ENCODE measurements at regions not wholly inside any gene's neighbourhood (a gene's known extent, or its start where the extent isn't known, plus 50 kb on each side); places are given as distances from the start of the nearest gene placed in this dataset.

GRCh38 chr15:23760024-23760423 is 72.9 kb upstream of the NDN start:
- Histone ChIP-seq H3K18ac (ENCODE audit: insufficient read length, low read depth, low read length) (no peak overlapping the region), H2BK12ac (ENCODE audit: insufficient read length, low read depth, low read length) (no peak overlapping the region), H3K23ac (ENCODE audit: insufficient read length, low read depth, low read length) (no peak overlapping the region), H3K79me2 (ENCODE audit: insufficient read depth, low read length) (no peaks in the 10 kb centered on the region), H3K23me2 (ENCODE audit: insufficient read length, low read depth, low read length, poor library complexity, severe bottlenecking) (no peaks in the 10 kb centered on the region), H2BK15ac (ENCODE audit: low read depth, low read length) (no peak overlapping the region), H3K4ac (ENCODE audit: low read depth, low read length) (no peak overlapping the region), H4K91ac (ENCODE audit: insufficient read length, low read depth, low read length) (no peak overlapping the region), H3T11ph (ENCODE audit: low read length) (no peak overlapping the region), H2AFZ (ENCODE audit: low read length) (no peak overlapping the region), H2BK120ac (ENCODE audit: low read depth, low read length, poor library complexity, severe bottlenecking) (no peak overlapping the region), H2AK5ac (ENCODE audit: insufficient read length, low read length) (no peak overlapping the region), H2BK5ac (ENCODE audit: insufficient read length, low read length) (no peak overlapping the region), H3K27me3 (ENCODE audit: insufficient read depth, low read length) (no peaks in the 10 kb centered on the region), H4K8ac (replicated peaks; ENCODE audit: insufficient read length, low read depth, low read length) (no peak overlapping the region), H3K9ac (ENCODE audit: extremely low read depth, insufficient read length, low read length) (no peak overlapping the region), H3K4me2 (ENCODE audit: insufficient read depth, insufficient read length, low read length) (no peak overlapping the region), H3K79me1 (ENCODE audit: insufficient read depth, low read depth, low read length, poor library complexity, severe bottlenecking) (no peaks in the 10 kb centered on the region), H3K27ac (ENCODE audit: insufficient read length, low read depth, low read length) (no peak overlapping the region), H2BK20ac (ENCODE audit: low read depth, low read length, poor library complexity, severe bottlenecking) (no peak overlapping the region), H3K9me3 (ENCODE audit: control insufficient read depth, low read depth, low read length) (peaks cover 71% of the 10 kb centered on the region), H3K4me1 (ENCODE audit: insufficient read depth, low read length) (no peaks in the 10 kb centered on the region), H4K5ac (ENCODE audit: insufficient read length, low read depth, low read length) (no peak overlapping the region), H3K56ac (ENCODE audit: insufficient read length, low read depth, low read length) (no peak overlapping the region), H3K14ac (ENCODE audit: insufficient read depth, low read length) (no peak overlapping the region), H4K20me1 (ENCODE audit: control insufficient read depth, insufficient read depth, insufficient read length) (no peaks in the 10 kb centered on the region)
- TF ChIP-seq CTCF (conservative IDR thresholded peaks at IDR 0.05), result peak; percentile 43; the same call in 2 of the 3 replicates
- Mint-ChIP-seq H3K9me3 (peaks cover 82 to 89% of the 10 kb centered on the region in 2 experiments), H3K27me3 (ENCODE audit: low read depth) (no peaks in the 10 kb centered on the region; the same call in none of the 2 replicates), H3K27ac (no peak overlapping the region), H3K36me3 (ENCODE audit: insufficient read depth in 1 of 3, low read depth in 3 of 3) (peaks cover 0 to 12% (median 5%) of the 10 kb centered on the region in 3 experiments; a peak in 3 of 7 replicates), H3K4me1 (peaks cover 8 to 13% of the 10 kb centered on the region in 2 experiments), H3K4me3 (no peak overlapping the region)
- no CpG with 5 or more reads among the region's 4 CpGs for WGBS (ENCODE audit: extremely low coverage, insufficient read length, low lambda C conversion rate)
- DNase-seq, result peak; percentile 50
